T-cell (primary cell): ENCODE measurements at regions not wholly inside any gene's neighbourhood (a gene's known extent, or its start where the extent isn't known, plus 50 kb on each side); places are given as distances from the start of the nearest gene placed in this dataset.

ENCODE experiments used
- ATAC-seq, 4 experiments: fragments of 200-7000 bp in 3 of 4; fragments of 150-1000 bp in 1 of 4; cut with Tn5 transposase; replicated peaks in 1 of 4; 1 replicate in 3 of 4; 2 replicates in 1 of 4; pipeline ENCODE4 v1.10.0; 2021; ENCODE audit warnings: moderate library complexity in 3 of 4, mild to moderate bottlenecking in 2 of 4, moderate number of reproducible peaks in 1 of 4
- CTCF ChIA-PET, 2 donors: fragments of 300-600 bp; sonication (Branson Sonifier 250); formaldehyde crosslinking; loops; one replicate each; lab custom pipeline; 2022; ENCODE audit warnings: antibody characterized with exemption in 2 of 2; lab: Charles Lee
- POLR2A ChIA-PET, 2 donors: fragments of 300-600 bp; sonication (Branson Sonifier 250); formaldehyde crosslinking; loops; one replicate each; lab custom pipeline; 2022; ENCODE audit warnings: antibody characterized with exemption in 2 of 2; lab: Charles Lee
- DNase-seq, 35 experiments: peaks; one replicate each; pipeline versions ENCODE4 v3.0.0 to v3.0.0-alpha.2; 2013 to 2023
- H3K27ac ChIP-seq: one replicate; pipeline ENCODE4 v1.5.1; 2013; ENCODE audit warnings: low read length
- H3K27me3 ChIP-seq, 2 experiments: replicated peaks in 1 of 2; 1 replicate in 1 of 2; 2 replicates in 1 of 2; pipeline versions ENCODE4 v1.6.1 to v1.7.0; 2013; ENCODE audit warnings: low read length in 1 of 2, mixed read lengths in 1 of 2; ENCODE audit not compliant: control insufficient read depth in 2 of 2, insufficient read depth in 2 of 2; ENCODE audit errors: extremely low read depth in 1 of 2
- H3K36me3 ChIP-seq, 2 donors: 1 replicate in 1 of 2; 2 replicates in 1 of 2; pipeline versions ENCODE4 v1.6.1 to v1.7.0; 2013; ENCODE audit warnings: low read length in 1 of 2; ENCODE audit not compliant: control insufficient read depth in 2 of 2, insufficient read depth in 1 of 2; ENCODE audit errors: extremely low read depth in 1 of 2
- H3K4me1 ChIP-seq, 2 experiments: 1 replicate in 1 of 2; 2 replicates in 1 of 2; pipeline versions ENCODE4 v1.6.1 to v1.7.0; 2013; ENCODE audit warnings: low read length in 2 of 2, mixed read lengths in 1 of 2; ENCODE audit not compliant: insufficient read depth in 2 of 2, control insufficient read depth in 1 of 2; ENCODE audit errors: extremely low read depth in 1 of 2
- H3K4me3 ChIP-seq, 2 donors: 1 replicate in 1 of 2; 2 replicates in 1 of 2; pipeline versions ENCODE4 v1.5.1 to v1.7.0; 2013; ENCODE audit warnings: mild to moderate bottlenecking in 2 of 2, low read length in 1 of 2, moderate library complexity in 1 of 2; ENCODE audit not compliant: control insufficient read depth in 1 of 2; ENCODE audit errors: extremely low read depth in 1 of 2
- H3K9me3 ChIP-seq: 2 replicates; pipeline ENCODE4 v1.7.0; 2013
- H3K27ac Mint-ChIP-seq, 2 donors: one replicate each; pipeline ENCODE4 v1.8.0; 2020 to 2021; ENCODE audit warnings: mild to moderate bottlenecking in 2 of 2, mixed read lengths in 2 of 2
- H3K27me3 Mint-ChIP-seq, 2 donors: one replicate each; pipeline ENCODE4 v1.8.0; 2021 to 2022; ENCODE audit warnings: mixed read lengths in 2 of 2
- H3K36me3 Mint-ChIP-seq: one replicate; pipeline ENCODE4 v1.8.0; 2021; ENCODE audit warnings: mixed read lengths
- H3K4me1 Mint-ChIP-seq, 3 donors: one replicate each; pipeline ENCODE4 v1.8.0; 2020 to 2022; ENCODE audit warnings: mixed read lengths in 3 of 3, mild to moderate bottlenecking in 1 of 3
- H3K4me3 Mint-ChIP-seq, 3 donors: one replicate each; pipeline ENCODE4 v1.8.0; 2020 to 2022; ENCODE audit warnings: mild to moderate bottlenecking in 3 of 3, mixed read lengths in 3 of 3, moderate library complexity in 3 of 3
- H3K9me3 Mint-ChIP-seq, 3 donors: one replicate each; pipeline ENCODE4 v1.8.0; 2020 to 2022; ENCODE audit warnings: mixed read lengths in 3 of 3
- WGBS: methylation state at CpG from one replicate; pipeline ENCODE4 v1.1.5; 2013; ENCODE audit warnings: missing lambda C conversion rate; ENCODE audit not compliant: insufficient coverage; 5-methylcytosine and 5-hydroxymethylcytosine counted together

DNA sequence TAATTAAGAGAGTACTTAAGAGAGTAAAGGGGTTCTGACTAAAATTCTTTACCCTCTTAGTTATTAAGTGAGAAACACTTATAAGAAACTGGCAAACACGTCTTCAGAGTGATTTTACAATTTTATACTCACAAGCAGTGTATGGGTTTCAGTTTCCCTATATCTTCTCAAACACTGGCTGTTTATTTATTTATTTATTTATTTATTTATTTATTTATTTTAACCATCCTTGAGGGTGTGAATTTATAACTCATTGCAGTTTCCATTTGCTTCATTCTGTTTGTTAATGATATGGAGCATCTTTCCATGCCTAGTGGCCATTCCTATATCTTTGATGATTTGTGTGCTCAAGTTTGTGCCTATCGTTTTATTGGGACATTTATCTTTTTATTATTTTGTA lies 68.0 kb upstream of the SGCD start:
- Histone ChIP-seq H3K27ac (no peak overlapping the region), H3K27me3 (no peaks in the 10 kb centered on the region), H3K36me3 (no peaks in the 10 kb centered on the region), H3K4me1 (no peaks in the 10 kb centered on the region), H3K4me3 (no peak overlapping the region), H3K9me3 (no peaks in the 10 kb centered on the region)
- Mint-ChIP-seq H3K4me3 (no peak overlapping the region), H3K4me1 (no peaks in the 10 kb centered on the region), H3K27ac (no peak overlapping the region), H3K36me3 (no peaks in the 10 kb centered on the region), H3K27me3 (peaks cover 3 to 7% of the 10 kb centered on the region in 2 donors), H3K9me3 (no peaks in the 10 kb centered on the region)
- POLR2A ChIA-PET = interaction anchor here in 1 of 2 donors (0.6 kb wide), 1 partner anchor 226 kb away, joined by 4 read pairs; no protein-coding TSS in a partner anchor
- CTCF ChIA-PET = no interaction called here
- ATAC-seq = no peak
- no peak for DNase-seq
- WGBS = no CpG with 5 or more reads among the region's 2 CpGs

DNA sequence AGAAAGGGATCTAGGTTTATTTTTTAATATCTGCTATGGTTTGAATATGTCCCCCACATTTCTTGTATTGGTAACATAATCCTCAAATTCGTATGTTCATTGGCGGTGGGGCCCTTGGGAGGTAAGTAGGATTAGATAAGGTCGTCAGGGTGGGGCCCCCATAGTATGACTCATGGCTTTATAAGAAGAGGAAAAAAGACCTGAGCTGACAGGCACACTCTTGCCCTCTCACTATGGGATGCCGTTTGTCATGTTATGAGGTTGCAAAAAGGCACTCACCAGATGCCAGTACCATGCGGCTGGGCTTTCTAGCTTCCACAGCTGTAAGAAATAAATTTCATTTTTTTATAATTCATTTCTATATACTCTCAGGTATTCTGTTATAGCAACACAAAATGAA lies 67.3 kb upstream of the SGCD start:
- no peak overlapping the region for H3K4me3 ChIP-seq
- no peak overlapping the region for H3K4me3 Mint-ChIP-seq
- H3K36me3 Mint-ChIP-seq = no peaks in the 10 kb centered on the region
- H3K9me3 ChIP-seq = no peaks in the 10 kb centered on the region
- H3K27me3 ChIP-seq = no peaks in the 10 kb centered on the region
- DNase-seq = no peak
- no CpG with 5 or more reads among the region's 5 CpGs for WGBS
- H3K9me3 Mint-ChIP-seq = no peaks in the 10 kb centered on the region
- no peaks in the 10 kb centered on the region for H3K36me3 ChIP-seq
- no peaks in the 10 kb centered on the region for H3K4me1 Mint-ChIP-seq
- H3K27me3 Mint-ChIP-seq = peaks cover 3 to 7% of the 10 kb centered on the region in 2 donors
- no peaks in the 10 kb centered on the region for H3K4me1 ChIP-seq
- no peak overlapping the region for H3K27ac ChIP-seq
- POLR2A ChIA-PET = interaction anchor here in 1 of 2 donors (0.5 kb wide), 1 partner anchor 1062 kb away, joined by 3 read pairs; no protein-coding TSS in a partner anchor
- no peak for ATAC-seq
- CTCF ChIA-PET = no interaction called here
- H3K27ac Mint-ChIP-seq = no peak overlapping the region

DNA sequence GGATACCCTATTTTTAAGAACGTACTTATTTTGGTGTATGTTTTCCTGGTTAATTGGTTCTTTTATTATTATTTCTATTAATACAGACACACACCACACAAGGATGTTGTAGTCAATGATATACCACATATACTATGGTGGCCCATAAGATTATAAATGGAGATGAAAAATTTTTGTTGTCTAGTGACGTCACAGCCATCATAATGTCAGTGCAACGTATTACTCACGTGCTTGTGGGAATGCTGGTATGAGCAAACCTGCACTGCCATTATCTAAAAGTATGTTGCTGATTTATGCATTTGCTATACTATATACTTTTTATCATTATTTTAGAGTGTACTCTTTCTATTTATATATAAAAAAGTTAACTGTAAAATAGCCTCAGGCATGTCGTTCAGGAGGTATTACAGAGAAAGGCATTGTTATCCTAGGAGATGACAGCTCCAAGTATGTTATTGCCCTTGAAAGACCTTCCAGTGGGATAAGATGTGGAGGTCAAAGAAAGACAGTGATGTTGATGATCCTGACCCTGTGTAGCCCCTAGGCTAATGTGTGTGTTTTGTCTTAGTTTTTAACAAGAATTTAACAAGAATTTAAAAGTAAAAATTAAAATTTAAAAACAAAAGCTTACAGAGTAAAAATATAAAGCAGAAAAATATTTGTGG lies 65.6 kb upstream of the SGCD start:
- H3K4me3 ChIP-seq = no peak overlapping the region
- Mint-ChIP-seq H3K36me3 (no peaks in the 10 kb centered on the region), H3K27ac (no peak overlapping the region), H3K9me3 (no peaks in the 10 kb centered on the region), H3K4me3 (no peak overlapping the region), H3K27me3 (peaks cover 3 to 7% of the 10 kb centered on the region in 2 donors), H3K4me1 (no peaks in the 10 kb centered on the region)
- H3K27ac ChIP-seq = no peak overlapping the region
- ChIA-PET CTCF (no interaction called here), POLR2A (no interaction called here)
- no peaks in the 10 kb centered on the region for H3K36me3 ChIP-seq
- no peak for ATAC-seq
- no peaks in the 10 kb centered on the region for H3K27me3 ChIP-seq
- H3K4me1 ChIP-seq = no peaks in the 10 kb centered on the region
- no peaks in the 10 kb centered on the region for H3K9me3 ChIP-seq
- no CpG with 5 or more reads among the region's 5 CpGs for WGBS
- DNase-seq = no peak

DNA sequence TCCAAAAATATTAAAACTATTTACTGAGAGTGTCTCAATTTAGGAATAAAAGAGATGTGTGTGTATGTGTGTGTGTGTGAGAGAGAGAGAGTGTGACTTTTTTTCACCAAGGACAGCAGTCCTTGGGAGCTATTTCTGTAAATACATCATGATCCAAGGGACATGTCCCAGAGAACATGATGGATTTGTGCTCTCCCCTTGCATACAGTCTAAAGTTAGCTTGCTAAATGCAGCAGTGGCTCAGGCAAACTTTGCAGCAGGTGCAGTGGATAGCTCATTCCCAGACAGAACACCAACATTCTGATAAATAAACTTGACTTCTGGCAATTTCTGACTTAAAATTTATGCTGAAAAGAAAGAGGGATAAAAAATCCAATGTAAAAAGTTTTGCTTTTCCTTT lies 55.4 kb upstream of the SGCD start:
- Mint-ChIP-seq H3K9me3 (peaks cover 0 to 18% (median 6%) of the 10 kb centered on the region in 3 donors), H3K27me3 (no peaks in the 10 kb centered on the region), H3K36me3 (no peaks in the 10 kb centered on the region), H3K4me1 (no peaks in the 10 kb centered on the region), H3K4me3 (no peak overlapping the region), H3K27ac (no peak overlapping the region)
- no peaks in the 10 kb centered on the region for H3K27me3 ChIP-seq
- H3K4me1 ChIP-seq = no peaks in the 10 kb centered on the region
- DNase-seq (no peak), ATAC-seq (no peak)
- H3K4me3 ChIP-seq = no peak overlapping the region
- ChIA-PET CTCF (interaction anchor here in 1 of 2 donors (0.6 kb wide), 1 partner anchor 374 kb away, joined by 3 read pairs; no protein-coding TSS in a partner anchor), POLR2A (no interaction called here)
- no peak overlapping the region for H3K27ac ChIP-seq
- no peaks in the 10 kb centered on the region for H3K36me3 ChIP-seq
- H3K9me3 ChIP-seq = no peaks in the 10 kb centered on the region

DNA sequence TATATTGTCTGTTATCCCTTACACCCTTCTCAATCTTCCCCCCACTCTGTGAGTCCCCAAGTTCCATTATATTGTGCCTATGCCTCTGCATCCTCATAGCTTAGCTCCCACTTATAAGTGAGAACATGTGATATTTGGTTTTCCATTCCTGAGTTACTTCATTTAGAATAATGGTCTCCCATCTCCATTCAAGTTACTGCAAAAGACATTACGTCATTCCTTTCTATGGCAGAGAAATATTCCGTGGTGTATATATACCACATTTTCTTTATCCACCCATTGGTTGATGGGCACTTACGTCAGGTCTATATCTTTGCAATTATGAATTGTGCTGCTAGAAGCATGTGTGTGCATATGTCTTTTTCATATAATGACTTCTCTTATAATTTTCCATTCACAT lies 54.8 kb upstream of the SGCD start:
- ATAC-seq (no peak), DNase-seq (no peak)
- no peak overlapping the region for H3K4me3 ChIP-seq
- no peak overlapping the region for H3K4me3 Mint-ChIP-seq
- CTCF ChIA-PET = no interaction called here
- no peak overlapping the region for H3K27ac ChIP-seq
- H3K36me3 Mint-ChIP-seq = no peaks in the 10 kb centered on the region
- H3K36me3 ChIP-seq = no peaks in the 10 kb centered on the region
- H3K4me1 Mint-ChIP-seq = no peaks in the 10 kb centered on the region
- no CpG with 5 or more reads among the region's 3 CpGs for WGBS
- H3K9me3 ChIP-seq = no peaks in the 10 kb centered on the region
- H3K27me3 Mint-ChIP-seq = peaks cover 0 to under 1% of the 10 kb centered on the region in 2 donors
- no peaks in the 10 kb centered on the region for H3K27me3 ChIP-seq
- POLR2A ChIA-PET = no interaction called here
- peaks cover 0 to 18% (median 6%) of the 10 kb centered on the region in 3 donors for H3K9me3 Mint-ChIP-seq
- no peaks in the 10 kb centered on the region for H3K4me1 ChIP-seq
- no peak overlapping the region for H3K27ac Mint-ChIP-seq

DNA sequence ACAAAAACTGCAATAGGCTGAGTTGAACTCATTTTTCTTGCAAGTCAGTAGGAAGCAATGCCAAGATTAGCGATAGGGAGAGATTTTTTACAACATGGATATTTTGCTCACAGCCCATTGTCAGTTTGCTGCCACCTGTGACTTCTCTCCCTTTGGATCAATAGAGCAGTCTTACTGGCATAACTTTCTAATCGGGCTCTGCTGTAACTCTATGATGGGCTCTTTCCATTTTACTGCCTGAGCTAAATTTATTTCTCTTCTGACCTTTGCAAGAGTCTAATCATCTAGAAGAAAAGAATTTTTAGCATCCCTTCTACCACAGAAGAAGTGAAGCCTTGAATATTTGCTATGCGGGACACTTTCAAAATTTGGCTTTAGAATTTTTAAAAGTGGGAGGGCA lies 53.6 kb upstream of the SGCD start:
- Mint-ChIP-seq H3K36me3 (no peaks in the 10 kb centered on the region), H3K9me3 (peaks cover 0 to 18% (median 6%) of the 10 kb centered on the region in 3 donors), H3K4me1 (no peaks in the 10 kb centered on the region), H3K4me3 (no peak overlapping the region), H3K27ac (no peak overlapping the region), H3K27me3 (peaks cover 0 to 12% of the 10 kb centered on the region in 2 donors)
- Histone ChIP-seq H3K36me3 (no peaks in the 10 kb centered on the region), H3K4me1 (no peaks in the 10 kb centered on the region), H3K4me3 (no peak overlapping the region), H3K27me3 (no peaks in the 10 kb centered on the region), H3K27ac (no peak overlapping the region), H3K9me3 (no peaks in the 10 kb centered on the region)
- DNase-seq (no peak), ATAC-seq (no peak)
- WGBS = 100% methylated on average over 1 of the region's 3 CpGs
- ChIA-PET CTCF (no interaction called here), POLR2A (no interaction called here)
